Left ventricle myocardium inferior (tissue), 1 donor: ENCODE measurements at regions not wholly inside any gene's neighbourhood (a gene's known extent, or its start where the extent isn't known, plus 50 kb on each side); places are given as distances from the start of the nearest gene placed in this dataset.

Source experiments
- DNase-seq: peaks from one replicate; pipeline ENCODE4 v3.0.0-alpha.2; 2020
- H3K27ac ChIP-seq: fragments of 200-600 bp; replicated peaks from 2 replicates; pipeline ENCODE4 v1.8.0; 2021
- H3K27me3 ChIP-seq: fragments of 200-600 bp; 2 replicates; pipeline ENCODE4 v1.8.0; 2021; ENCODE audit warnings: low read depth
- H3K36me3 ChIP-seq: fragments of 200-600 bp; 2 replicates; pipeline ENCODE4 v1.8.0; 2021
- H3K4me1 ChIP-seq: fragments of 200-600 bp; 2 replicates; pipeline ENCODE4 v1.8.0; 2021
- H3K4me3 ChIP-seq: fragments of 200-600 bp; 2 replicates; pipeline ENCODE4 v1.8.0; 2021; ENCODE audit warnings: mild to moderate bottlenecking, moderate library complexity
- H3K9me3 ChIP-seq: fragments of 200-600 bp; replicated peaks from 2 replicates; pipeline ENCODE4 v1.8.0; 2021
- CTCF ChIP-seq: fragments of 200-600 bp; IDR thresholded peaks from 2 replicates; pipeline ENCODE4 v1.8.0; 2021; ENCODE audit warnings: antibody characterized with exemption, mild to moderate bottlenecking, borderline replicate concordance
- intact Hi-C: fragments of 100-400 bp; cut with micrococcal nuclease; formaldehyde crosslinking; loops from one replicate; pipeline ENCODE4 v1.11.0; 2022
- donor health status: DM: no; HTN: yes; CAD: no; lungs with severe emphysema.

- TF ChIP-seq CTCF, result no peak
- Histone ChIP-seq H3K4me3 (no peak overlapping the region), H3K27me3 (no peaks in the 10 kb centered on the region), H3K4me1 (no peaks in the 10 kb centered on the region), H3K9me3 (no peaks in the 10 kb centered on the region), H3K27ac (no peak overlapping the region), H3K36me3 (no peaks in the 10 kb centered on the region)
- DNase-seq, result no peak
- intact Hi-C loops, result loop anchor here (10.0 kb wide), 1 partner anchor 240 kb away; no protein-coding TSS in a partner anchor
Observed at GRCh38 chr6:79814940-79815339, 132.4 kb downstream of the ELOVL4 start.

DNA sequence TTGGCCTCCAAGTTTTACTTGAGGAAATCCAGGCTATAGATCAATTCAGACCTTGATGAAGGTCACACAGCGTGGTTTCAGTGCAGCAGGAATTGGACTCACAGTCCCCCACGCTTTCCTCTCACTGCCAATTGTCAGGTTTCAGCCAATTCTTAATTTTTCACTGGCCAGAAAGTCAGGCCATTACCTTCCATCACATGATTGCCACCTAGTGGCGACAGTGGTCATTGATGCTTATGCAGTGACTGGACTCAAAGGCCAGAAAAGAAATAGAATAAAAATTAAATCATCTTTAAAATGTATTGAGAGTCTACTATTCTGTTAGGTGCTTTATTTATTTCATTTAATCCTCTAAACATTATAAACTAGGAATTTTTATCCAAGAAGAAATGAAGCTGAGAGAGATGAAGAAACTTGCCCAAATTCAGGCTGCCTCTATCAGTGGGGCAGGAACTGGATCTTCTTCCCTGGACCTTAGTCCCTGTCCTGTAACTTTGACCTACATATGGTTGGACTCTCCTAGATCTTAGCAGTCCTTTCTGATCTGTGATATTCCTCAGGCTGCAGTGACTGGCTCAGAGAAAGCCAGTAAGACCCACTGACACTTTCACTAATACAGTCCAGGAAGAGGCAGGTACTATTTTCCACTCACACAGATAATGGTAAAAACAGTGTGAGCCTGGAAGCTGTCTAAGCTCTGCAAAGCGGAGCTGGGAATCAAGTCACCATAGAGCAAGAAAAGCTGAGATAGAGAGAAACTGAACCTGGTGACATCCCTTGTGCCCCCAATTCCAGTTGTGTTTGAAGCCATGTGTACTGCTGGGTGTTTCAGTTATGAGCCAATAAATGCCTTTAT is 133.3 kb downstream of the ELOVL4 start:
- Histone ChIP-seq H3K9me3 (no peaks in the 10 kb centered on the region), H3K36me3 (no peaks in the 10 kb centered on the region), H3K27me3 (no peaks in the 10 kb centered on the region), H3K4me3 (no peak overlapping the region), H3K4me1 (no peaks in the 10 kb centered on the region), H3K27ac (no peak overlapping the region)
- peak; percentile 46 for DNase-seq
- peak; percentile 90 for TF ChIP-seq CTCF
- intact Hi-C loops, result loop anchor here (10.0 kb wide), 1 partner anchor 239 kb away; no protein-coding TSS in a partner anchor

- no peaks in the 10 kb centered on the region for H3K9me3 ChIP-seq
- no peak overlapping the region for H3K4me3 ChIP-seq
- no peak overlapping the region for H3K27ac ChIP-seq
- intact Hi-C loops, result loop anchor here (10.0 kb wide), 1 partner anchor 238 kb away; no protein-coding TSS in a partner anchor
- no peaks in the 10 kb centered on the region for H3K36me3 ChIP-seq
- no peaks in the 10 kb centered on the region for H3K27me3 ChIP-seq
- TF ChIP-seq CTCF, result no peak
- H3K4me1 ChIP-seq, result no peaks in the 10 kb centered on the region
- no peak for DNase-seq
Observed at GRCh38 chr6:79813143-79813850, 134.1 kb downstream of the ELOVL4 start.

DNA sequence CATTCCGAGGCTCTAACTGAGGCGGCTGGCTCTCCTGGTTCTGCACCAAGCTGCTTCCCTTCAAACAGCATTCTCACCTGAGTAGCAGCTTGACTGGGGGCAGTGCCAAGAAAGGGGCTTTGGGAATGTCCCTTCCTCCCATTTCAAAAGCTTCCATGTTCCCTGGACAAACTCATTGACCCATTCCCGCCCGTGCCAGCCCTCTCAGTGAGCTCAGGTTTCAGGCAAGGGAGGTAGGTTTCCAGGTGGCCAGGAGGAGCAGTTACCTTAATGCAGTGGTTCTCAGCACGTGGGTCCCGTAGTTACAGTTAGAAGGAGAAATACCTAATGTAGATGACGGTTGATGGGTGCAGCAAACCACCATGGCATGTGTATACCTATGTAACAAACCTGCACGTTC is 135.2 kb downstream of the ELOVL4 start:
- Histone ChIP-seq H3K27ac (no peak overlapping the region), H3K36me3 (no peaks in the 10 kb centered on the region), H3K27me3 (no peaks in the 10 kb centered on the region), H3K9me3 (no peaks in the 10 kb centered on the region), H3K4me1 (no peaks in the 10 kb centered on the region), H3K4me3 (no peak overlapping the region)
- TF ChIP-seq CTCF, result no peak
- no peak for DNase-seq
- intact Hi-C loops, result loop anchor here (10.0 kb wide), 1 partner anchor 237 kb away; no protein-coding TSS in a partner anchor

DNA sequence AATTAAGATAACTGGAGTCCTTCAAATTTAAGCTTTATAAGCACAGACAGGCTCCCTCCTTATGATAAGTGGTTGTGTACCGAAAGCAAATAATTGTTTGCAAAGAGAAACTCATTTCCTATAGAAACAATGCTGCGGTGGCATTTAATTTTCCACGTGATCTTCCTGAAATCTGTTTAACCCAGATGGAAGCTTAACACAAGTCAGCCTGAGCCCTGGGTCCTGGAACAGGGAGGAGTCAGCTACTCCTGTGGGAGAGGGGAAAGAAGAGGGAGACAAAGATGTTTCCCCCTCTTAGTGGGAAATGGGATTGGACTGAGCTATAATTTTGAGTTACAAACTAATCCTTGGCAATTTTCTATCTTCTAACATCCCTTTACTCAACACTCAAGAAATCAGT is 136.5 kb downstream of the ELOVL4 start:
- H3K4me1 ChIP-seq, result no peaks in the 10 kb centered on the region
- no peaks in the 10 kb centered on the region for H3K36me3 ChIP-seq
- no peaks in the 10 kb centered on the region for H3K9me3 ChIP-seq
- DNase-seq, result no peak
- H3K27me3 ChIP-seq, result peaks cover under 1% of the 10 kb centered on the region
- no peak for TF ChIP-seq CTCF
- H3K4me3 ChIP-seq, result no peak overlapping the region
- no peak overlapping the region for H3K27ac ChIP-seq
- intact Hi-C loops, result loop anchor here (10.0 kb wide), 1 partner anchor 236 kb away; no protein-coding TSS in a partner anchor
